ENCODE measurements at regions not wholly inside any gene's neighbourhood (a gene's known extent, or its start where the extent isn't known, plus 50 kb on each side); places are given as distances from the start of the nearest gene placed in this dataset.

DNA sequence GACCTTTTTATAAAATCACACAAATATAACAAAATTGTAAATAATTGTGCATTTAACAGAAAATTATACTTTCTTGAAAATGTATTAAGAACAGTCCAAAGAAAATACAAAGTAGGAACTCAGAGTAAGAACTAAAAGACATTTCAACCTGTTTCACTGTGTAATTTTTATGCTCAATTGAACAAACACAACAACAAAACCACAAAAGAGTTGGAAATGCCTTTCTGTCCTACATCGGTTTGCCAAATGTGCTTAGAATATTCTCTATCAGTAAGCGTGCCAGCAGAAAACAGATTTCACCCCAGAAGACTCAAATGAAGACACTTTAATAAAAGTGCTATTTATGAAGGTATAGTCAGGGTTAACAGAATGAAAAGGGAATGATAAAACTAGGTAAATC is 592.1 kb downstream of the PRELID2 start:
- no peak for TF ChIP-seq POLR2A (IDR thresholded peaks at IDR 0.05)
- TF ChIP-seq CTCF (IDR thresholded peaks at IDR 0.05) = no peak
- TF ChIP-seq POLR2AphosphoS5 (IDR thresholded peaks at IDR 0.05; ENCODE audit: insufficient read depth in 1 of 2, low read depth in 1 of 2) = no peak

Data from vagina (tissue), 2 donors.